ENCODE measurements at regions not wholly inside any gene's neighbourhood (a gene's known extent, or its start where the extent isn't known, plus 50 kb on each side); places are given as distances from the start of the nearest gene placed in this dataset.

- no peak for TF ChIP-seq ELK4 (IDR thresholded peaks at IDR 0.05; ENCODE audit: borderline replicate concordance, low read depth, low read length)
- no peak for TF ChIP-seq CTCF (tag by site-specific recombination; IDR thresholded peaks at IDR 0.05)
- TF ChIP-seq ZFP3 (tag by site-specific recombination; IDR thresholded peaks at IDR 0.05; ENCODE audit: low read depth): no peak
- TF ChIP-seq ZNF140 (tag by site-specific recombination; IDR thresholded peaks at IDR 0.05): no peak
- no peak for TF ChIP-seq GLIS2 (tag by site-specific recombination; IDR thresholded peaks at IDR 0.05)
Measured at GRCh38 chr10:29733323-29733722, 98.6 kb upstream of the SVIL start.
